ENCODE measurements at regions not wholly inside any gene's neighbourhood (a gene's known extent, or its start where the extent isn't known, plus 50 kb on each side); places are given as distances from the start of the nearest gene placed in this dataset.

DNA sequence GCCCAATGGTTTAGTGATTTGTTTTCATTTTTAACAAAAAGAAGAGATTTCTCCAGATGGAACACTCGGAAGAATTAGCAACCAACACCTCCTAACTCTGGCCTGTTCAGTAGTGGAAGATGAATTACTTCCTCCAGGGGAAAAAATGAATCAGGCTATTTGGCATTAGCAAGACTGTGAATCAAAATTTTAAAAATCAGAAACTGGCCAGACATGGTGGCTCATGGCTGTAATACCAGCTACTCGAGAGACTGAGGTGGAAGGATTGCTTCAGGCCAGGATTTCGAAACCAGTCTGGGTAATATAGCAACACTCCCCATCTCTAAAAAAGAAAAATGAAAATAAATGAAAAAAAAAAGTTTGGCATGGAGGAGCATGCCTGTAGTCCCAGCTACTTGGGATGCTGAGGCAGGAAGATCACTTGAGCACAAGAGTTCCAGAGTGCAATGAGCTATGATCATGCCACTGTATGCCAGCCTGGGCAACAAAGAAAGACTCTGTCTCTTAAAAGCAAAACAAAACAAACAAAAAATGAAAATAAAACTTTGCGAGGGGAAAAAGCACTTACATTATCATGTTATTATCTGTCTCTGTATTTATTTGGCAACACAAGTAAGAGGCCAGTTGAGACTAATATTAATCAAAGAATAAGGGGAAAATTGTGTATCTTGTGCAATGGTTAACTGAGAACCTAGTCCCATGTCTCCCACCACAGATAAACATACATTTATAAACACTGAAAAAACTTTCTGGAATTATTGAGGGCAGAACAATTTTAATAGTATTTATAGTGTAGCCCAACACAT lies 796.3 kb upstream of the ANO3 start:
- H2AFZ ChIP-seq = no peak overlapping the region
- no peak overlapping the region for H3K4me2 ChIP-seq (ENCODE audit: unreplicated experiment)
- no peak overlapping the region for H3K27ac ChIP-seq
- DNase-seq = no peak
- in situ Hi-C loops (cut with MboI) = no loop called here
- no peaks in the 10 kb centered on the region for H3K4me1 ChIP-seq (ENCODE audit: insufficient read depth)
- H3K9me2 ChIP-seq (ENCODE audit: insufficient read depth) = no peaks in the 10 kb centered on the region
- H3K27me3 ChIP-seq (replicated peaks; ENCODE audit: insufficient read depth) = no peaks in the 10 kb centered on the region
- no peaks in the 10 kb centered on the region for H3F3A ChIP-seq (ENCODE audit: insufficient read depth)
- H3K9ac ChIP-seq = no peak overlapping the region
- H3K79me2 ChIP-seq (ENCODE audit: insufficient read depth) = no peaks in the 10 kb centered on the region
- H4K20me1 ChIP-seq (ENCODE audit: insufficient read depth) = no peaks in the 10 kb centered on the region
- H3K36me3 ChIP-seq (ENCODE audit: low read depth) = no peaks in the 10 kb centered on the region
- H3K4me3 ChIP-seq = no peak overlapping the region
- 6% methylated on average over 4 of the region's 4 CpGs for WGBS, 2 experiments (ENCODE audit: low coverage in 1 of 2, low lambda C conversion rate in 2 of 2, missing lambda C conversion rate in 2 of 2)
- TF ChIP-seq EZH2phosphoT487 (IDR thresholded peaks at IDR 0.05; ENCODE audit: insufficient read depth, low read depth) (no peak), EZH2 (IDR thresholded peaks at IDR 0.05; ENCODE audit: insufficient read depth, poor library complexity, severe bottlenecking) (no peak)
- no peaks in the 10 kb centered on the region for H3K9me3 ChIP-seq (ENCODE audit: low read depth)

DNA sequence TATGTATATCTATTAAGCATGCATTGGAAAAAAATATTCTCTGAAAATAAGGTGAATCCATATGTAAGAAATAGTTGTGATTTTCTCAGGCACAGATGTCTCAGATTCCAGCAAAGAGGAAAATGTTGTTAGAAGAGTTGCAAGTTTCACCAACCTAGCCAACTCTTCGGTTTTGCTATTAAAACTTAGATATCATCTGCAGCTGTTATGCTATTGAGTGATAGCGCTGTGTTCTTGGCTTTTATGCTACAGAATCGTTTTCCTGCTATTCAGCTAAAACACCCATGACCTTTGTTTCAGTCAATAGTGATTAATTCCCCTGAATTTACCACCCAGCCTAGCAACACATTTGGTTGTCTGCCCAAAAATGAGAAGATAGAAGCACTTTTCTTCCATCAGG lies 795.6 kb upstream of the ANO3 start:
- WGBS, 2 experiments (ENCODE audit: low coverage in 1 of 2, low lambda C conversion rate in 2 of 2, missing lambda C conversion rate in 2 of 2) = 14 to 15% methylated on average over 3 of the region's 3 CpGs
- no peak for DNase-seq
- H3K4me1 ChIP-seq (ENCODE audit: insufficient read depth) = no peaks in the 10 kb centered on the region

DNA sequence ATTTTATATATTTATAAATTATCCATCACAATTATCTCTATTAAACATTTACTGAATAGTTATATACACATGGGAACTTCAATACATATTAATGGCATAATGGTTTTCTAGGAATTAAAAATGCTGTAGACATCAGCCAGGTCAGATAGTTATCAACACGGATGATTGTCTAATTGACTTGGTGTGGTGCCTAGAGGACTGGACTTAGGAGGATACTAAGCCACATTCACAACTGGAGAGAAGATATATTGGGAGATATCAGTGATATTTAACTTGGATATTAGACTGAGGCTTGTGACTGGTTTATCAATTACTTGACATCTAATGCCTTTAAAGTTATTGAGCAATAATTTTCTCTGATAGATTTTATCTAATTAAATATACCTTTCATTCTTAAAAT lies 794.5 kb upstream of the ANO3 start:
- H3F3A ChIP-seq (ENCODE audit: insufficient read depth) = no peaks in the 10 kb centered on the region
- H4K20me1 ChIP-seq (ENCODE audit: insufficient read depth) = no peaks in the 10 kb centered on the region
- H3K9ac ChIP-seq = no peak overlapping the region
- no peak overlapping the region for H3K27ac ChIP-seq
- no peak for DNase-seq
- TF ChIP-seq EZH2phosphoT487 (IDR thresholded peaks at IDR 0.05; ENCODE audit: insufficient read depth, low read depth) (no peak), EZH2 (IDR thresholded peaks at IDR 0.05; ENCODE audit: insufficient read depth, poor library complexity, severe bottlenecking) (no peak)
- H3K4me2 ChIP-seq (ENCODE audit: unreplicated experiment) = no peak overlapping the region
- H3K9me3 ChIP-seq (ENCODE audit: low read depth) = no peaks in the 10 kb centered on the region
- no peak overlapping the region for H3K4me3 ChIP-seq
- no peak overlapping the region for H2AFZ ChIP-seq
- 22 to 26% methylated on average over 1 of the region's 1 CpG for WGBS, 2 experiments (ENCODE audit: low coverage in 1 of 2, low lambda C conversion rate in 2 of 2, missing lambda C conversion rate in 2 of 2)
- H3K79me2 ChIP-seq (ENCODE audit: insufficient read depth) = no peaks in the 10 kb centered on the region
- no peaks in the 10 kb centered on the region for H3K27me3 ChIP-seq (replicated peaks; ENCODE audit: insufficient read depth)
- no peaks in the 10 kb centered on the region for H3K4me1 ChIP-seq (ENCODE audit: insufficient read depth)
- no peaks in the 10 kb centered on the region for H3K9me2 ChIP-seq (ENCODE audit: insufficient read depth)
- in situ Hi-C loops (cut with MboI) = no loop called here
- H3K36me3 ChIP-seq (ENCODE audit: low read depth) = no peaks in the 10 kb centered on the region

More for the DNA sequence above, 795.6 kb upstream of the ANO3 start:
- no peak for TF ChIP-seq EZH2 (IDR thresholded peaks at IDR 0.05; ENCODE audit: insufficient read depth, poor library complexity, severe bottlenecking)
- no peak for TF ChIP-seq EZH2phosphoT487 (IDR thresholded peaks at IDR 0.05; ENCODE audit: insufficient read depth, low read depth)
- H3F3A ChIP-seq (ENCODE audit: insufficient read depth) = no peaks in the 10 kb centered on the region
- no peaks in the 10 kb centered on the region for H3K9me3 ChIP-seq (ENCODE audit: low read depth)
- H3K36me3 ChIP-seq (ENCODE audit: low read depth) = no peaks in the 10 kb centered on the region
- H3K9ac ChIP-seq = no peak overlapping the region
- no peaks in the 10 kb centered on the region for H3K27me3 ChIP-seq (replicated peaks; ENCODE audit: insufficient read depth)
- no peak overlapping the region for H3K27ac ChIP-seq
- no peaks in the 10 kb centered on the region for H3K79me2 ChIP-seq (ENCODE audit: insufficient read depth)
- no peaks in the 10 kb centered on the region for H3K9me2 ChIP-seq (ENCODE audit: insufficient read depth)
- no peak overlapping the region for H3K4me2 ChIP-seq (ENCODE audit: unreplicated experiment)
- no peak overlapping the region for H2AFZ ChIP-seq
- no peak overlapping the region for H3K4me3 ChIP-seq
- no peaks in the 10 kb centered on the region for H4K20me1 ChIP-seq (ENCODE audit: insufficient read depth)
- in situ Hi-C loops (cut with MboI) = no loop called here

DNA sequence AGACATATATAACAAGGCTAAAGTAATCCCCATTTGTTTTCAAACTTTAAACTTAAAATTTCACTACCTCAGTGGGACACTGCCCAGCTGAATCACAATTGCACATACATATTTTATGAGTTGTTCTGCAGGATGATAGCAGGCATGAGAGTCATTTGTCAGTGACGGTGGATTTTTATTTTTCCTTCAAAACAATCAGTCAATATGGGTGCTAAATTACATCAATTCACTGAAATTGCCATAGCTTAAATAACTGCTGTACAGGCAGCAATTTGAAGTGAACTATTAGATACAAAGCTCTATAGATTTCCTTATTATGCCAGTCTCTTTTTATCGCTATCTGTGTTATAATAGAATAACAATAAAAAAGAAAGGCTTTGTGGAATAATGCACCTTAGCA lies 784.6 kb upstream of the ANO3 start:
- no peaks in the 10 kb centered on the region for H3K36me3 ChIP-seq (ENCODE audit: low read depth)
- no peak overlapping the region for H3K9ac ChIP-seq
- no peak overlapping the region for H3K4me2 ChIP-seq (ENCODE audit: unreplicated experiment)
- no peak overlapping the region for H2AFZ ChIP-seq
- no peaks in the 10 kb centered on the region for H3K27me3 ChIP-seq (replicated peaks; ENCODE audit: insufficient read depth)
- TF ChIP-seq EZH2phosphoT487 (IDR thresholded peaks at IDR 0.05; ENCODE audit: insufficient read depth, low read depth) = no peak
- no peaks in the 10 kb centered on the region for H3K9me2 ChIP-seq (ENCODE audit: insufficient read depth)
- H3K27ac ChIP-seq = no peak overlapping the region
- H3K4me3 ChIP-seq = no peak overlapping the region
- DNase-seq = no peak
- no peaks in the 10 kb centered on the region for H3K4me1 ChIP-seq (ENCODE audit: insufficient read depth)
- in situ Hi-C loops (cut with MboI) = no loop called here
- H3K9me3 ChIP-seq (ENCODE audit: low read depth) = no peaks in the 10 kb centered on the region
- no peaks in the 10 kb centered on the region for H4K20me1 ChIP-seq (ENCODE audit: insufficient read depth)
- H3K79me2 ChIP-seq (ENCODE audit: insufficient read depth) = no peaks in the 10 kb centered on the region
- no peaks in the 10 kb centered on the region for H3F3A ChIP-seq (ENCODE audit: insufficient read depth)
- 58 to 71% methylated on average over 2 of the region's 2 CpGs for WGBS, 2 experiments (ENCODE audit: low coverage in 1 of 2, low lambda C conversion rate in 2 of 2, missing lambda C conversion rate in 2 of 2)

Measured in GM23248 (cell line).